ENCODE measurements at regions not wholly inside any gene's neighbourhood (a gene's known extent, or its start where the extent isn't known, plus 50 kb on each side); places are given as distances from the start of the nearest gene placed in this dataset.

GRCh38 chr2:126579868-126580267, 76.1 kb upstream of the GYPC start:
- DNase-seq (ENCODE audit: low read depth) = no peak

- no peak for DNase-seq (ENCODE audit: low read depth)
Measured at GRCh38 chr2:126586317-126586716, 69.6 kb upstream of the GYPC start.

- DNase-seq (ENCODE audit: low read depth) = no peak
Measured at GRCh38 chr2:126599062-126599461, 56.9 kb upstream of the GYPC start.

GRCh38 chr2:126600742-126601141, 55.2 kb upstream of the GYPC start:
- no peak for DNase-seq (ENCODE audit: low read depth)

GRCh38 chr2:126602334-126602733, 53.6 kb upstream of the GYPC start:
- no peak for DNase-seq (ENCODE audit: low read depth)
